ENCODE measurements at regions not wholly inside any gene's neighbourhood (a gene's known extent, or its start where the extent isn't known, plus 50 kb on each side); places are given as distances from the start of the nearest gene placed in this dataset.

DNA sequence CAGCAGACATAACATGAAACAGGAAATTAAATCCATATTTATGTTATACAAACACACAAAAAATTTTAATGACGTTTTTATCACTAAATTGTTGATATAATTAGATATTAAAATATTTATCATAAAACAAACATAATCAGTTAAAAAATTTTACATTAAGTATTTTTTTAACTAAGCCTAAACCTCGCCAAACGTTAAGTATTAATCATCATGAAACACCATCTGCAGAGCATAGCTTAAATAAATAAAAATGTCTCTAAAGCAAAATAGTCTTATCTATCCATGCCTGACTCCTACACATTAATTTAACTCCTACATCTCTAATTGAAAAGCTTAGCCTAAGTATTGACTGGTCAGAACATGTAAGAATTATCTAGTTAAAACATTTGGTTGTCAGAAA, 271.6 kb upstream of the RND3 start:
- POLR2A ChIA-PET (ENCODE audit: unreplicated experiment) = interaction anchor here (0.6 to 0.7 kb wide), 2 partner anchors 26 to 312 kb away, joined by 3 to 5 read pairs; no protein-coding TSS in a partner anchor
- no peaks in the 10 kb centered on the region for H3K79me2 ChIP-seq (ENCODE audit: low read length)
- no peaks in the 10 kb centered on the region for H4K20me1 ChIP-seq (ENCODE audit: low read length)
- H3K27ac ChIP-seq (ENCODE audit: low read length) = no peak overlapping the region
- H3K36me3 ChIP-seq (ENCODE audit: low read depth, low read length) = no peaks in the 10 kb centered on the region
- H2AFZ ChIP-seq (ENCODE audit: low read length) = no peak overlapping the region
- TF ChIP-seq EZH2 (IDR thresholded peaks at IDR 0.05; ENCODE audit: low read length, unreplicated experiment) (no peak), EZH2phosphoT487 (IDR thresholded peaks at IDR 0.05; ENCODE audit: borderline replicate concordance, low read length) (no peak)
- TF ChIP-seq, protein P1, sequence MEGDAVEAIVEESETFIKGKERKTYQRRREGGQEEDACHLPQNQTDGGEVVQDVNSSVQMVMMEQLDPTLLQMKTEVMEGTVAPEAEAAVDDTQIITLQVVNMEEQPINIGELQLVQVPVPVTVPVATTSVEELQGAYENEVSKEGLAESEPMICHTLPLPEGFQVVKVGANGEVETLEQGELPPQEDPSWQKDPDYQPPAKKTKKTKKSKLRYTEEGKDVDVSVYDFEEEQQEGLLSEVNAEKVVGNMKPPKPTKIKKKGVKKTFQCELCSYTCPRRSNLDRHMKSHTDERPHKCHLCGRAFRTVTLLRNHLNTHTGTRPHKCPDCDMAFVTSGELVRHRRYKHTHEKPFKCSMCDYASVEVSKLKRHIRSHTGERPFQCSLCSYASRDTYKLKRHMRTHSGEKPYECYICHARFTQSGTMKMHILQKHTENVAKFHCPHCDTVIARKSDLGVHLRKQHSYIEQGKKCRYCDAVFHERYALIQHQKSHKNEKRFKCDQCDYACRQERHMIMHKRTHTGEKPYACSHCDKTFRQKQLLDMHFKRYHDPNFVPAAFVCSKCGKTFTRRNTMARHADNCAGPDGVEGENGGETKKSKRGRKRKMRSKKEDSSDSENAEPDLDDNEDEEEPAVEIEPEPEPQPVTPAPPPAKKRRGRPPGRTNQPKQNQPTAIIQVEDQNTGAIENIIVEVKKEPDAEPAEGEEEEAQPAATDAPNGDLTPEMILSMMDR (conservative IDR thresholded peaks at IDR 0.05; ENCODE audit: low read depth, low read length) = no peak
- no peak overlapping the region for H3K4me2 ChIP-seq (ENCODE audit: low read length)
- CTCF ChIA-PET = no interaction called here
- no peaks in the 10 kb centered on the region for H3F3A ChIP-seq (ENCODE audit: low read length, unreplicated experiment)
- no peak for DNase-seq
- intact Hi-C loops (cut with micrococcal nuclease) = no loop called here
- H3K9me2 ChIP-seq (replicated peaks; ENCODE audit: low read length) = no peaks in the 10 kb centered on the region
- no peaks in the 10 kb centered on the region for H3K4me1 ChIP-seq (ENCODE audit: insufficient read depth, low read length)
- no TSS peak for BruUV-seq (replicated peaks)
- ATAC-seq = no peak
- no peak overlapping the region for H3K4me3 ChIP-seq (ENCODE audit: low read length)
- no peak overlapping the region for H3K9ac ChIP-seq (ENCODE audit: low read length)
- H3K9me3 ChIP-seq (ENCODE audit: low read length) = no peaks in the 10 kb centered on the region
- no peaks in the 10 kb centered on the region for H3K27me3 ChIP-seq (ENCODE audit: low read length)

DNA sequence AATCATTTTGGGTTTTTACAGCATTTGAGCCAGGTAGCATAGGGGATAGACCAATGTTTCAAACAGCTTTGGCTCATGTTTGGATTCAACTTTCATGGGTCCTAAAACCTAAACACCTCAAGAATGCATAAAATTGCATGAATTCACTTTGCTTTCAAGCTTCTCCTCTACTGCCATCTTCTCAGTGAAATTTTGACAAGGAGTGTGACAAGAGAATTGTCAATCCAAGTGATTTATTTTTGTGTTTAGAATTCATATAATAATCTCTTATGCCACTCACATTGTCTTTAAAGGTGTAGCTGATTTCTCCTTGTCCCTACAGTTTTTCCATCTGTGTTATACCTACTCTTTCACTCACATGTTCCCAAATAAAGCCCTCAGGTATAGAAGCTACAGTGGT, 264.8 kb upstream of the RND3 start:
- TF ChIP-seq, protein P1 (conservative IDR thresholded peaks at IDR 0.05; ENCODE audit: low read depth, low read length) = no peak
- TF ChIP-seq EZH2phosphoT487 (IDR thresholded peaks at IDR 0.05; ENCODE audit: borderline replicate concordance, low read length) (no peak), EZH2 (IDR thresholded peaks at IDR 0.05; ENCODE audit: low read length, unreplicated experiment) (no peak)
- no peak for DNase-seq
- ChIA-PET CTCF (no interaction called here), POLR2A (ENCODE audit: unreplicated experiment) (no interaction called here)
- Histone ChIP-seq H3K9me2 (replicated peaks; ENCODE audit: low read length) (no peaks in the 10 kb centered on the region), H4K20me1 (ENCODE audit: low read length) (no peaks in the 10 kb centered on the region), H3K27me3 (ENCODE audit: low read length) (no peaks in the 10 kb centered on the region), H3K36me3 (ENCODE audit: low read depth, low read length) (no peaks in the 10 kb centered on the region), H3K79me2 (ENCODE audit: low read length) (no peaks in the 10 kb centered on the region), H3K9ac (ENCODE audit: low read length) (no peak overlapping the region), H2AFZ (ENCODE audit: low read length) (no peak overlapping the region), H3K4me3 (ENCODE audit: low read length) (no peak overlapping the region), H3K4me2 (ENCODE audit: low read length) (no peak overlapping the region), H3K27ac (ENCODE audit: low read length) (no peak overlapping the region), H3F3A (ENCODE audit: low read length, unreplicated experiment) (no peaks in the 10 kb centered on the region), H3K4me1 (ENCODE audit: insufficient read depth, low read length) (no peaks in the 10 kb centered on the region), H3K9me3 (ENCODE audit: low read length) (no peaks in the 10 kb centered on the region)
- ATAC-seq = no peak
- BruUV-seq (replicated peaks) = no TSS peak
- intact Hi-C loops (cut with micrococcal nuclease) = no loop called here

DNA sequence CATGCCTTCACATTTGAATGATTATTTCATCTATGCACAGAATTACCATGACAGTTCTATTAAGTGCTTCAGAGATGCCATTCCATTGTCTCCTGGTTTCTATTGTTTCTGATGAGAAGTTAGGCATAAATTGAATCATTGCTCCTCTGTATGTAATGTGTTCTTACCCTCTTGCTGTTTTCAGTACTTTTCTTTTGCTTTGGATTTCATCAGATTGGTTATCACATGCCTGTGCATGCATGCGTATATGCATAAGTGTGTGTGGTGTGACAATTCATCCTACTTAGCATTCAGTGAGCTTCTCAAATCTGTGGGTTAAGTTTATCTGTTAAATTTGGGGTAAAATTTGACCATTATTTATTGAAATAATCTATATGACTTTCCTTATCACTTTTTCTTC, 263.3 kb upstream of the RND3 start:
- Histone ChIP-seq H3K27ac (ENCODE audit: low read length) (no peak overlapping the region), H3K9me3 (ENCODE audit: low read length) (no peaks in the 10 kb centered on the region), H3K4me3 (ENCODE audit: low read length) (no peak overlapping the region), H3K9me2 (replicated peaks; ENCODE audit: low read length) (no peaks in the 10 kb centered on the region), H3K9ac (ENCODE audit: low read length) (no peak overlapping the region), H3K79me2 (ENCODE audit: low read length) (no peaks in the 10 kb centered on the region), H4K20me1 (ENCODE audit: low read length) (no peaks in the 10 kb centered on the region), H3F3A (ENCODE audit: low read length, unreplicated experiment) (no peaks in the 10 kb centered on the region), H3K4me2 (ENCODE audit: low read length) (no peak overlapping the region), H3K36me3 (ENCODE audit: low read depth, low read length) (no peaks in the 10 kb centered on the region), H3K4me1 (ENCODE audit: insufficient read depth, low read length) (no peaks in the 10 kb centered on the region), H2AFZ (ENCODE audit: low read length) (no peak overlapping the region), H3K27me3 (ENCODE audit: low read length) (no peaks in the 10 kb centered on the region)
- DNase-seq (no peak), ATAC-seq (no peak)
- BruUV-seq (replicated peaks) = no TSS peak
- POLR2A ChIA-PET (ENCODE audit: unreplicated experiment) = no interaction called here
- intact Hi-C loops (cut with micrococcal nuclease) = no loop called here
- TF ChIP-seq EZH2 (IDR thresholded peaks at IDR 0.05; ENCODE audit: low read length, unreplicated experiment) = no peak
- TF ChIP-seq, protein P1 (conservative IDR thresholded peaks at IDR 0.05; ENCODE audit: low read depth, low read length) = no peak
- TF ChIP-seq EZH2phosphoT487 (IDR thresholded peaks at IDR 0.05; ENCODE audit: borderline replicate concordance, low read length) = no peak
- CTCF ChIA-PET = no interaction called here

All from PC-3 (cell line).